Tibial nerve (tissue), 4 donors: ENCODE measurements at regions not wholly inside any gene's neighbourhood (a gene's known extent, or its start where the extent isn't known, plus 50 kb on each side); places are given as distances from the start of the nearest gene placed in this dataset.

Experiments
- DNase-seq, 2 donors: peaks; one replicate each; pipeline ENCODE4 v3.0.0-alpha.2; 2019; ENCODE audit warnings: low spot score in 2 of 2
- H3K27ac ChIP-seq, 4 donors: fragments of 200-600 bp; sonication (generic) in 3 of 4; one replicate each; pipeline ENCODE4 v1.5.1; 2017 to 2019; ENCODE audit warnings: mild to moderate bottlenecking in 1 of 4
- H3K27me3 ChIP-seq, 2 donors: fragments of 200-600 bp; sonication (generic) in 1 of 2; one replicate each; pipeline versions ENCODE4 v1.5.1 to v1.6.0; 2017 to 2019
- H3K36me3 ChIP-seq, 3 donors: fragments of 200-600 bp; sonication (generic); one replicate each; pipeline ENCODE4 v1.5.1; 2018 to 2019
- H3K4me1 ChIP-seq, 4 donors: fragments of 200-600 bp; sonication (generic) in 3 of 4; one replicate each; pipeline ENCODE4 v1.5.1; 2017 to 2019
- H3K4me3 ChIP-seq, 4 donors: fragments of 200-600 bp; sonication (generic) in 3 of 4; one replicate each; pipeline ENCODE4 v1.5.1; 2017 to 2019; ENCODE audit warnings: mild to moderate bottlenecking in 1 of 4, moderate library complexity in 1 of 4
- H3K9me3 ChIP-seq, 4 donors: fragments of 200-600 bp; sonication (generic) in 3 of 4; one replicate each; pipeline ENCODE4 v1.5.1; 2017 to 2019
- EP300 ChIP-seq, 2 donors: sonication (generic); formaldehyde crosslinking; IDR thresholded peaks; one replicate each; pipeline ENCODE4 v1.6.1; 2017; ENCODE audit warnings: antibody characterized with exemption in 2 of 2, mild to moderate bottlenecking in 1 of 2
- POLR2A ChIP-seq, 2 donors: fragments of 450-650 bp; IDR thresholded peaks; one replicate each; pipeline ENCODE4 v1.6.1; 2017; ENCODE audit warnings: antibody characterized with exemption in 2 of 2, mild to moderate bottlenecking in 2 of 2, moderate library complexity in 2 of 2
- WGBS, 2 donors: methylation state at CpG; one replicate each; pipeline ENCODE4 v1.1.5; 2018; 5-methylcytosine and 5-hydroxymethylcytosine counted together
- TF ChIP-seq, protein P1 (sequence below), 5 experiments: fragments of 200-600 bp in 3 of 5; fragments of 450-650 bp in 2 of 5; sonication (generic) in 3 of 5; IDR thresholded peaks; one replicate each; pipeline ENCODE4 v1.5.1; 2016 to 2019; ENCODE audit warnings: antibody characterized with exemption in 5 of 5, mild to moderate bottlenecking in 3 of 5, moderate library complexity in 2 of 5

DNA sequence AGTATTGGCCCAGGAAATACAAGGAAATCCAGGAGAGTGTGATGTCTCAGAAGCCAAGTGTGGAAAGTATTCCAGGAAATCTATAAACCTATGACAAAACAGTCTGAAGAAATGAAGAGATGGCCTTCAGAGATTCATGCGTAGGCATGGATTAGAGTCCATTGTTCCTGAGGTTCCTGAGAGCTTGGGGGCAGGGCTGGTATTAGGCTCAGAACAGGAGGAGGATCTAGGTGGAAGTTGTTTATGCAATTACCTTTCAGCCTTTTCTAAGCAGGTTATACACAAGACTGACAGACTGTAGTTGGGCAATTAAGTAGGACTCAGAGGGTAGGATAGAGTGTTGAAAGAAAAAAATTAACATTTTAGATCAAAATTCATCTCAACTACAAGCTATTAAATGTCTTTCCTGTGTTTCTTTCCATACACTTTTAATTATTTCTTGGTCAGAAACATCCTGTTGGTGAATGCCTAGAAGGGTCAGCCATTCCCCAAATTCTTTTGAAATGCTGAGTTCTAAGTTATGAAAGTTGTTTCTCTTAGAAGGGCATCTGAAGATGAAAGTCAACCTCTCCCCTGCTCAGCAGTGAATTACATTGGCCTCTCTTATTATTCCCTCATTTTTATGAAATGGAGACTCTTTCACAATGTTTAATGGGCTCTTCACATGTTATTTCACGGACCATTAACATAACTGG is 201.2 kb upstream of the MYLIP start:
- TF ChIP-seq POLR2A (IDR thresholded peaks at IDR 0.05) (no peak), EP300 (IDR thresholded peaks at IDR 0.05) (no peak)
- TF ChIP-seq, protein P1, sequence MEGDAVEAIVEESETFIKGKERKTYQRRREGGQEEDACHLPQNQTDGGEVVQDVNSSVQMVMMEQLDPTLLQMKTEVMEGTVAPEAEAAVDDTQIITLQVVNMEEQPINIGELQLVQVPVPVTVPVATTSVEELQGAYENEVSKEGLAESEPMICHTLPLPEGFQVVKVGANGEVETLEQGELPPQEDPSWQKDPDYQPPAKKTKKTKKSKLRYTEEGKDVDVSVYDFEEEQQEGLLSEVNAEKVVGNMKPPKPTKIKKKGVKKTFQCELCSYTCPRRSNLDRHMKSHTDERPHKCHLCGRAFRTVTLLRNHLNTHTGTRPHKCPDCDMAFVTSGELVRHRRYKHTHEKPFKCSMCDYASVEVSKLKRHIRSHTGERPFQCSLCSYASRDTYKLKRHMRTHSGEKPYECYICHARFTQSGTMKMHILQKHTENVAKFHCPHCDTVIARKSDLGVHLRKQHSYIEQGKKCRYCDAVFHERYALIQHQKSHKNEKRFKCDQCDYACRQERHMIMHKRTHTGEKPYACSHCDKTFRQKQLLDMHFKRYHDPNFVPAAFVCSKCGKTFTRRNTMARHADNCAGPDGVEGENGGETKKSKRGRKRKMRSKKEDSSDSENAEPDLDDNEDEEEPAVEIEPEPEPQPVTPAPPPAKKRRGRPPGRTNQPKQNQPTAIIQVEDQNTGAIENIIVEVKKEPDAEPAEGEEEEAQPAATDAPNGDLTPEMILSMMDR (IDR thresholded peaks at IDR 0.05) = no peak
- Histone ChIP-seq H3K4me1 (no peaks in the 10 kb centered on the region), H3K27me3 (no peaks in the 10 kb centered on the region), H3K36me3 (no peaks in the 10 kb centered on the region), H3K9me3 (peaks cover 0 to 17% (median 3%) of the 10 kb centered on the region in 4 donors), H3K27ac (no peak overlapping the region), H3K4me3 (no peak overlapping the region)
- no peak for DNase-seq
- WGBS, 2 donors = 88 to 89% methylated on average over 2 of the region's 2 CpGs

- DNase-seq = no peak
- TF ChIP-seq, protein P1 (IDR thresholded peaks at IDR 0.05) = no peak
- H3K4me3 ChIP-seq = no peak overlapping the region
- no peak overlapping the region for H3K27ac ChIP-seq
- no peaks in the 10 kb centered on the region for H3K4me1 ChIP-seq
- no peaks in the 10 kb centered on the region for H3K36me3 ChIP-seq
- WGBS, 2 donors = 58 to 64% methylated on average over 3 of the region's 3 CpGs
- peaks cover 0 to 7% (median 3%) of the 10 kb centered on the region in 4 donors for H3K9me3 ChIP-seq
- H3K27me3 ChIP-seq = no peaks in the 10 kb centered on the region
Measured at GRCh38 chr6:15926256-15926655, 202.6 kb upstream of the MYLIP start.

GRCh38 chr6:15924893-15925292 is 204.0 kb upstream of the MYLIP start:
- no peaks in the 10 kb centered on the region for H3K27me3 ChIP-seq
- no peak overlapping the region for H3K4me3 ChIP-seq
- no peaks in the 10 kb centered on the region for H3K9me3 ChIP-seq
- no peak for DNase-seq
- H3K27ac ChIP-seq = no peak overlapping the region
- H3K36me3 ChIP-seq = no peaks in the 10 kb centered on the region
- TF ChIP-seq POLR2A (IDR thresholded peaks at IDR 0.05) (no peak), EP300 (IDR thresholded peaks at IDR 0.05) (no peak)
- TF ChIP-seq, protein P1 (IDR thresholded peaks at IDR 0.05) = no peak
- no peaks in the 10 kb centered on the region for H3K4me1 ChIP-seq

DNA sequence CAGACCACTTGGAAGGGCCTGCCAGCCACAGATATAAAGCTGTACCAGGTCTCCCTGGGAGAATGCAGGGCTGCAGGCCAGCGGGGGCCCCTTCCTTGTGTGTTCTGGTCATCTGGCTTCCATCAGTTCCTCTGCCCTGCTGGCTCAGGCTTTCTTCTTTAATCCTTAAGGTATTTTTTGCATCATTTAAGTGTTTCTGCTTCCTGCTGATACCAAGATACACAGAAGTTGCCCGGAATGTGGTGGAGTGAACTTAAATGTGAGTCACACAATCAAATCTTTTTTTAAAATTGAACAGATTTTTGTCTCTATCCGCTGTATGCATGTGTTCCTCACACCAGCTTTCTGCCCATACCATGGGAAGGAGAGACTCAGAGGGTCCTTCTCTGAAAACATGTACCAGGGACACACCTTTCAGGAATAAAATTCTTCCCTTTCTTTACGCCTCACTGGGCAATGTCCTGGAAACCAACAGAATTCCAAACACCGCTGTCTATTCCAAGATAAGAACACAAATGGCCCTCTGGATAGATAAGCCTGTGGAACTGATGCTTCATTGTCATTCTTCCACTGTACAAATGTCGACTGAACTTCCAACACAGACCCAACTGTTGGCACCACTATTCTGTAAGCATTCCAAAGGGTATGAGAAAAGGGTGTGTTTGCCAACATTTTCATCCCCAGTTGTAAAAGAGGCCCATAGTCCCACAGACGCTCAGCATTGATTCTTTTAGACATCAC is 206.2 kb upstream of the MYLIP start:
- H3K36me3 ChIP-seq = no peaks in the 10 kb centered on the region
- no peaks in the 10 kb centered on the region for H3K27me3 ChIP-seq
- no peak for DNase-seq
- TF ChIP-seq POLR2A (IDR thresholded peaks at IDR 0.05) = no peak
- TF ChIP-seq, protein P1 (IDR thresholded peaks at IDR 0.05) = no peak
- TF ChIP-seq EP300 (IDR thresholded peaks at IDR 0.05) = peak in 1 of 2 donors; percentile 30
- H3K27ac ChIP-seq = no peak overlapping the region
- H3K9me3 ChIP-seq = no peaks in the 10 kb centered on the region
- H3K4me1 ChIP-seq = no peaks in the 10 kb centered on the region
- no peak overlapping the region for H3K4me3 ChIP-seq
- WGBS, 2 donors = 48 to 51% methylated on average over 7 of the region's 7 CpGs

GRCh38 chr6:15921243-15921642 is 207.6 kb upstream of the MYLIP start:
- Histone ChIP-seq H3K36me3 (no peaks in the 10 kb centered on the region), H3K4me3 (no peak overlapping the region), H3K27me3 (no peaks in the 10 kb centered on the region), H3K27ac (no peak overlapping the region), H3K9me3 (no peaks in the 10 kb centered on the region), H3K4me1 (no peaks in the 10 kb centered on the region)
- 91 to 94% methylated on average over 2 of the region's 2 CpGs for WGBS, 2 donors
- DNase-seq = no peak
- TF ChIP-seq EP300 (IDR thresholded peaks at IDR 0.05) (no peak), POLR2A (IDR thresholded peaks at IDR 0.05) (no peak)
- TF ChIP-seq, protein P1 (IDR thresholded peaks at IDR 0.05) = no peak
